Limb (tissue), 2 donors: ENCODE measurements at regions not wholly inside any gene's neighbourhood (a gene's known extent, or its start where the extent isn't known, plus 50 kb on each side); places are given as distances from the start of the nearest gene placed in this dataset.
A peak's percentile ranks its signal among the peaks of the same experiment; 100 is the strongest.
"Not testable (repeated sequence)": the region's sequence is repeated elsewhere in the genome, so short reads cannot be mapped to it uniquely, and the experiment has no call there.

ENCODE experiments used
- DNase-seq, 2 donors: peaks; one replicate each; pipeline ENCODE4 v3.0.0-alpha.2; 2016; ENCODE audit errors: extremely low spot score in 2 of 2

GRCh38 chr5:62152394-62153087 lies 153.5 kb upstream of the KIF2A start:
- peak in 1 of 2 donors; percentile 8 for DNase-seq

DNA sequence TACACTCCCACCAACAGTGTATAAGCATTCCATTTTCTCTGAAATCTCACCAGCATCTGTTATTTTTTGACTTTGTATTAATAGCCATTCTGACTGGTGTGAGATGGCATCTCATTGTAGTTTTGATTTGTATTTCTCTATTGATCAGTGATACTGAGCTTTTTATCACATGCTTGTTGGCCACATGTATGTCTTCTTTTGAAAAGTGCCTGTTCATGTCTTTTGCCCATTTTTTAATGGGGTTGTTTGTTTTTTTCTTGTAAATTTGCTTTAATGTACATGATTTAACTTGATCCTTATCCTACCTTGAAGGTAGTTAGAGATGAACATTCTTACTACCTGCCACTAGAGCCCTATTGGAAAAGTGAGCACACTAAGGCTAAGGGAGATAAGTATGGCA lies 151.2 kb upstream of the KIF2A start:
- no peak for DNase-seq

- DNase-seq, result no peak
Observed at GRCh38 chr5:62155988-62156387, 150.0 kb upstream of the KIF2A start.

- DNase-seq, result no peak
Observed at GRCh38 chr5:62167561-62168057, 138.4 kb upstream of the KIF2A start.

GRCh38 chr5:62168506-62169281 lies 137.3 kb upstream of the KIF2A start:
- no peak for DNase-seq

DNA sequence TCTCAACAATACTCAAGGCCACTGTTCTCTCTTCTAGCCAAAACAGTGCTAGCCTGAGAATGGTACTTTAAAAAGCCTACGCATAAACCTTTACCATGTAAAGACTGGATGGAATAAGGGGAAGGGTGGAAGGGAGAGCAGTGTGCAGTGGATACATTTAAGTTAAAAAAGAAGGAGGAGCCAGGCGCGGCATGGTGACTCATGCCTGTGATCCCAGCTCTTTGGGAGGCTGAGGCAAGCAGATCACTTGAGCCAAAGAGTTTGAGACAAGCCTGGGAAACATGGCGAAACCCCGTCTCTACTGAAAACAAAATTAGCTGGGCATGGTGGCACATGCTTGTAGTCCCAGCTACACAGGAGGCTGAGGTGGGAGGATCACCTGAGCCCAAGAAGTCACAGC lies 127.7 kb upstream of the KIF2A start:
- DNase-seq, result no peak

GRCh38 chr5:62182802-62183201 lies 123.2 kb upstream of the KIF2A start:
- DNase-seq, result no peak

GRCh38 chr5:62183727-62184126 lies 122.3 kb upstream of the KIF2A start:
- no peak for DNase-seq

GRCh38 chr5:62184444-62184843 lies 121.6 kb upstream of the KIF2A start:
- DNase-seq, result no peak

DNA sequence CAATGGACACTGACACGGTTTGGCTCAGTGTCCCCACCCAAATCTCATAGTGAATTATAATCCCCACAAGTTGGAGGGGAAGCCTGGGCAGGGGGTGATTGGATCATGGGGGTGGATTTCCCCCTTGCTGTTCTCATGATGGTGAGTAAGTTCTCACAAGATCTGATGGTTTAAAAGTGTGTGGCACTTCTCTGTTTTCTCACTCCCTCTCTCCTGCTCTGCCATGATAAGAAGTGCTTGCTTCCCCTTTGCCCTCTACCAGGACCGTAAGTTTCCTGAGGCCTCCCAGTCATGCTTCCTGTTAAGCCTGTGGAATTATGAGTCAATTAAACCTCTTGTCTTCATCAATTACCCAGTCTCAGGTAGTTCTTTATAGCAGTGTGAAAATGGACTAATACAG lies 115.8 kb upstream of the KIF2A start:
- no peak for DNase-seq

- DNase-seq, result no peak
Observed at GRCh38 chr5:62190931-62191330, 115.1 kb upstream of the KIF2A start.

DNA sequence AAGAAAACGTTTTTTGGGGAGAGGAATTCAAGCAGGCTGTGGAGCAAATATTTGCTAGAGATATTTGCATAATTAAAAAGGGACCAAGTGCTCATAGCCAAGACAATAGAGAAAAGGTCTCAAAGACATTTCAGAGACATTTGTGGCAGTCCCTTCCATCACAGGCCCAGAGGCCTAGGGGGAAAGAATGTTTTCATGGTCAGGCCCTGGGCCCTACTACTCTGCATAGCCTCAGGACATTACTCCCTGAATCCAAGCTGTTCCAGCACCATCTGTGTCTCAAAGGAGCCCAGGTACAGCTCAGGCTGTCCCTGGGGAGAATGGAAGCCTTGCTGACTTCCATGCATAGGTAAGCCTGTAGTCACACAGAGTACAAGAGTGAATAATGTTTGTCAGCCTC lies 113.0 kb upstream of the KIF2A start:
- no peak for DNase-seq

- not testable (repeated sequence) for DNase-seq
Observed at GRCh38 chr5:62196532-62196931, 109.5 kb upstream of the KIF2A start.

DNA sequence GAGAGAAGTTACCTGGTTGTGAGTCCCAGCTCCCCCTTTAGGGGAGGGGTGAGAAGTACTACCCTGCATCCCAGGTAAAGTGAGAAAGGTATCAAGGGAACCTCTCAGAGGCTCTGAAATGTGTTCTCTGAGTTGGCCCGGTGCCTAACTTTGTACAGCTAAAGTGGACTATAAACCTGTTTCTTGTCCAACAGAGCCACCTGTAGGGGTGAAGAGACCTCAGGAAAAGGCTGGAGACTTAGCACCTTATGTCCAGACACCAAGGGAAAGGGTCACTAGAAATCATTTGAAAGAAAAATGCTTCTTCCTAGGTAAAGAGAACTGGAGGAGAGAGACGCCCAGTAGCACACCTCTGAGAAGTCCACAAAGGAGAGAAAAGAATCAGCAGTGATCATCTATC lies 108.3 kb upstream of the KIF2A start:
- no peak for DNase-seq

- no peak for DNase-seq
Observed at GRCh38 chr5:62198421-62198820, 107.6 kb upstream of the KIF2A start.

- DNase-seq, result no peak
Observed at GRCh38 chr5:62199792-62200716, 106.0 kb upstream of the KIF2A start.

- DNase-seq, result no peak
Observed at GRCh38 chr5:62206150-62206829, 99.7 kb upstream of the KIF2A start.

DNA sequence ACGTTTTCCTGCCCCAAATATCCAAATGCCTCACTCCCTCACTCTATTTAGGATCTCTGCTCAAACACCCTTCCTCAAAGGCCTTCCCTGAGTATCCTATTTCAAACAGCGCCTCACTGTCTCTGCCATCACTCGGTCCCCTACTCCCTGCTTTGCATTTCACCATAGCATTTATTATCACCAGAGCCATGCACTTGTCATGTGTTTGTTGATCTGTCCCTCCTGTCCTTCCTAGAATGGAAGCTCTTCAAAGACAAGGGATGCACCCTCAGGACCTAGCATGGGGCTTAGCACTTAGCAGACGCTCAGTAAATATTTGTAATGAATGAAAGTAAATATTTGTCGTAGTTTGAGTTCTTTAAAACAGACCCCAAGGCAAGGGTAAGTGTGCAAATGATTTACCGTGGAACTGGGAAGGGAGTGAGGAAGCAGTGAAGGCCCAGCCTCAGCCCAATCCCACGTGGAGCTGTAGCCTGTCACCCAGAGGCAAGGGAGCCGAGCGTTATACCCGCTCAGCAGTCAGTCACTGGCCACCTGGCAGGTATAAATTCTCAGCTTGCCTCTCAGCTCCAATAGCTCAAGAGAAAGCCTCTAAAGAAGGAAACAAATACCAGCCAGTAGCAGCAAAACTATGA lies 97.7 kb upstream of the KIF2A start:
- no peak for DNase-seq

DNA sequence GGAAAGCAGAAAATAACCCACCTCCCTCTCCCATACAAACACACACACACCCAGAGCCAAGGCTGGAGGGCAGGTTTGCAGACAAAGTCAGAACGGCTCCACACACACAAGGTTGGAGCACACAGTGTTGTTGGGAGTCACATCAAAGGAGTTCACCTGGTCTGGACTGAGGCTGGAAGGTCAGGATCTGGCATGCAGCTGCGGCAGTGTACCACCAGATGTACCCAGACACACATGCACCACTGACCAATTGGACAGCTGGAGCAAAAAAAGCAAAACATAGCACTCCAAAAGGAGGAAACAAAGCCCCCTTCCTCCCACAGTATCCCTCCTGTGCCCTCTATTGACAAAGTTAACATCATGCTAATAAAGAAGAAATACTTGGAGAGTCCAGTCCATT lies 94.6 kb upstream of the KIF2A start:
- DNase-seq, result no peak

DNA sequence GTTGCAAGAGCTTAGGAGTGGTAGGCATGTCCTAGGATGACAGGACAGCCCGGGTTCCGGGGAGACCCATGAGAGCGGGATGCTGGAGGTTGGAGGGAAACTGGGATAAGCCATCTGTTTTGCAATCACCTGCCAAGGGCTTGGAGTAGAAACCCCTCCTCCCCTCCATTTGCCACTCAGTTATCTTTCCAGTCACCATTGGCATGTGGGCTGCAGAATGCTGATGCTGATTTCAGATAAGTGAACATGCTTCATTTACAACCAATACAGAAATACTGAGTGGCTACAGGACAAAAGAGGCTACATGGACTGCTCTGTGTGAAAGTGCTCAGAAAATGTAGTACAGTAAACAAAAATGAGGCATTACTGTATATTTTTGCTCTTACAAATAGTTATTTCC lies 93.4 kb upstream of the KIF2A start:
- DNase-seq, result no peak

GRCh38 chr5:62214701-62215100 lies 91.3 kb upstream of the KIF2A start:
- no peak for DNase-seq
